ENCODE measurements at regions not wholly inside any gene's neighbourhood (a gene's known extent, or its start where the extent isn't known, plus 50 kb on each side); places are given as distances from the start of the nearest gene placed in this dataset.

DNA sequence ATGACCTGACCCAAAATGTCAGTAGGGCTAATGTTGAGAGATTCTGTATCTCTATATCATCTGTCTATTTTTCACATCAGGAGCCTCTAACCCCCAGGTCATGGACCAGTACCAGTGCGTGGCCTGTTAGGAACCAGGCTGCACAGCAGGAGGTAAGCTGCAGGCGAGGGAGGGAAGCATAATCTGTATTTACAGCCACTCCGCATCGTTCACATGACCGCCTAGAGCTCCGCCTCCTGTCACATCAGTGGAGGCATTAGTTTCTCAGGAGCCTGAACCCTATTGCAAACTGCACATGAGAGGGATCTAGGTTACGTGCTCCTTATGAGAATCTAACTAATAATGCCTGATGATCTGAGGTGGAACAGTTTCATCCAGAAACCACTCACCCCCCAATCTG is 180.6 kb downstream of the RDH14 start:
- H2AFZ ChIP-seq (ENCODE audit: low read depth, low read length) = no peak overlapping the region
- no peaks in the 10 kb centered on the region for H3K79me2 ChIP-seq (ENCODE audit: control insufficient read depth, insufficient read depth, low read length)
- no peaks in the 10 kb centered on the region for H3K9me1 ChIP-seq (replicated peaks; ENCODE audit: control insufficient read depth, extremely low read depth, insufficient read depth, low read length)
- no peak overlapping the region for H3K4me2 ChIP-seq (ENCODE audit: insufficient read depth, low read length)
- FAIRE-seq (no peak), DNase-seq (ENCODE audit: low read depth, low spot score) (no peak)
- no peaks in the 10 kb centered on the region for H3K36me3 ChIP-seq (ENCODE audit: control insufficient read depth in 2 of 2, extremely low read depth in 1 of 2, insufficient read depth in 2 of 2, low read length in 2 of 2)
- H3K9me3 ChIP-seq (replicated peaks; ENCODE audit: control insufficient read depth, insufficient read depth, low read length) = no peaks in the 10 kb centered on the region
- no peaks in the 10 kb centered on the region for H3K27me3 ChIP-seq (ENCODE audit: control insufficient read depth in 2 of 2, insufficient read depth in 2 of 2, low read length in 2 of 2)
- ChIA-PET POLR2A (no interaction called here), CTCF (interaction anchor here (0.9 to 5.8 kb wide), 5 partner anchors 161 to 529 kb away, joined by 4 to 65 read pairs (median 30); no protein-coding TSS in a partner anchor)
- no peaks in the 10 kb centered on the region for H4K20me1 ChIP-seq (replicated peaks; ENCODE audit: control insufficient read depth, extremely low read depth, insufficient read depth, low read length)
- peaks cover 16% of the 10 kb centered on the region for H3K4me1 ChIP-seq (ENCODE audit: control insufficient read depth, extremely low read depth, insufficient read depth, low read length)
- TF ChIP-seq EZH2 (IDR thresholded peaks at IDR 0.05; ENCODE audit: borderline replicate concordance, low read depth, low read length, severe bottlenecking) (no peak), POLR2A (IDR thresholded peaks at IDR 0.05; ENCODE audit: low read depth, low read length) (no peak), MYC (IDR thresholded peaks at IDR 0.05; ENCODE audit: low read depth, low read length) (no peak), JUN (IDR thresholded peaks at IDR 0.05; ENCODE audit: borderline replicate concordance, insufficient read depth, insufficient read length, low read depth) (no peak), FOS (IDR thresholded peaks at IDR 0.05; ENCODE audit: borderline replicate concordance, insufficient read depth, low read length) (no peak)
- TF ChIP-seq, protein P1, sequence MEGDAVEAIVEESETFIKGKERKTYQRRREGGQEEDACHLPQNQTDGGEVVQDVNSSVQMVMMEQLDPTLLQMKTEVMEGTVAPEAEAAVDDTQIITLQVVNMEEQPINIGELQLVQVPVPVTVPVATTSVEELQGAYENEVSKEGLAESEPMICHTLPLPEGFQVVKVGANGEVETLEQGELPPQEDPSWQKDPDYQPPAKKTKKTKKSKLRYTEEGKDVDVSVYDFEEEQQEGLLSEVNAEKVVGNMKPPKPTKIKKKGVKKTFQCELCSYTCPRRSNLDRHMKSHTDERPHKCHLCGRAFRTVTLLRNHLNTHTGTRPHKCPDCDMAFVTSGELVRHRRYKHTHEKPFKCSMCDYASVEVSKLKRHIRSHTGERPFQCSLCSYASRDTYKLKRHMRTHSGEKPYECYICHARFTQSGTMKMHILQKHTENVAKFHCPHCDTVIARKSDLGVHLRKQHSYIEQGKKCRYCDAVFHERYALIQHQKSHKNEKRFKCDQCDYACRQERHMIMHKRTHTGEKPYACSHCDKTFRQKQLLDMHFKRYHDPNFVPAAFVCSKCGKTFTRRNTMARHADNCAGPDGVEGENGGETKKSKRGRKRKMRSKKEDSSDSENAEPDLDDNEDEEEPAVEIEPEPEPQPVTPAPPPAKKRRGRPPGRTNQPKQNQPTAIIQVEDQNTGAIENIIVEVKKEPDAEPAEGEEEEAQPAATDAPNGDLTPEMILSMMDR (IDR thresholded peaks at IDR 0.05; ENCODE audit: extremely low read depth in 1 of 2, insufficient read depth in 1 of 2, low read depth in 1 of 2, low read length in 2 of 2) = no peak
- TF ChIP-seq, protein P2, sequence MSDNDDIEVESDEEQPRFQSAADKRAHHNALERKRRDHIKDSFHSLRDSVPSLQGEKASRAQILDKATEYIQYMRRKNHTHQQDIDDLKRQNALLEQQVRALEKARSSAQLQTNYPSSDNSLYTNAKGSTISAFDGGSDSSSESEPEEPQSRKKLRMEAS (IDR thresholded peaks at IDR 0.05; ENCODE audit: insufficient read depth, insufficient read length) = no peak
- H3K27ac ChIP-seq (ENCODE audit: insufficient read depth, low read depth, low read length) = no peak overlapping the region
- no TSS peak for BruUV-seq (replicated peaks)
- intact Hi-C loops (cut with micrococcal nuclease) (loop anchor here (10.0 kb wide), 2 partner anchors 305 to 625 kb away; partner anchors contain the start of genes GEN1 and SMC6), dilution Hi-C loops (cut with MboI; ENCODE audit: extremely low pct_ligation_motif_present, low sequenced_read_pairs) (no loop called here)
- H3K4me3 ChIP-seq (replicated peaks in 1 of 3; ENCODE audit: insufficient read depth in 1 of 3, low read depth in 1 of 3, low read length in 3 of 3) = no peak overlapping the region
- H3K9ac ChIP-seq (replicated peaks; ENCODE audit: extremely low read depth, insufficient read depth, low read length) = no peak overlapping the region

Measured in endothelial cell of umbilical vein (primary cell).